Stomach (tissue), 4 donors: ENCODE measurements at regions not wholly inside any gene's neighbourhood (a gene's known extent, or its start where the extent isn't known, plus 50 kb on each side); places are given as distances from the start of the nearest gene placed in this dataset.

Experiments
- POLR2A ChIP-seq, 4 donors: fragments of 450-650 bp; IDR thresholded peaks; one replicate each; pipeline ENCODE4 v1.6.1; 2016; ENCODE audit warnings: antibody characterized with exemption in 4 of 4, control low read depth in 2 of 4, mild to moderate bottlenecking in 1 of 4, moderate library complexity in 1 of 4
- POLR2AphosphoS5 ChIP-seq, 3 donors: sonication (generic); formaldehyde crosslinking; IDR thresholded peaks; one replicate each; pipeline ENCODE4 v1.6.1; 2016; ENCODE audit warnings: antibody characterized with exemption in 3 of 3
- TF ChIP-seq, protein P1 (sequence below), 7 experiments: fragments of 450-650 bp in 4 of 7; fragments of 200-600 bp in 3 of 7; sonication (generic) in 3 of 7; IDR thresholded peaks; one replicate each; pipeline ENCODE4 v1.5.1; 2016 to 2019; ENCODE audit warnings: antibody characterized with exemption in 7 of 7, control low read depth in 2 of 7, mild to moderate bottlenecking in 1 of 7

- no peak for TF ChIP-seq POLR2A (IDR thresholded peaks at IDR 0.05)
- no peak for TF ChIP-seq POLR2AphosphoS5 (IDR thresholded peaks at IDR 0.05)
- TF ChIP-seq, protein P1, sequence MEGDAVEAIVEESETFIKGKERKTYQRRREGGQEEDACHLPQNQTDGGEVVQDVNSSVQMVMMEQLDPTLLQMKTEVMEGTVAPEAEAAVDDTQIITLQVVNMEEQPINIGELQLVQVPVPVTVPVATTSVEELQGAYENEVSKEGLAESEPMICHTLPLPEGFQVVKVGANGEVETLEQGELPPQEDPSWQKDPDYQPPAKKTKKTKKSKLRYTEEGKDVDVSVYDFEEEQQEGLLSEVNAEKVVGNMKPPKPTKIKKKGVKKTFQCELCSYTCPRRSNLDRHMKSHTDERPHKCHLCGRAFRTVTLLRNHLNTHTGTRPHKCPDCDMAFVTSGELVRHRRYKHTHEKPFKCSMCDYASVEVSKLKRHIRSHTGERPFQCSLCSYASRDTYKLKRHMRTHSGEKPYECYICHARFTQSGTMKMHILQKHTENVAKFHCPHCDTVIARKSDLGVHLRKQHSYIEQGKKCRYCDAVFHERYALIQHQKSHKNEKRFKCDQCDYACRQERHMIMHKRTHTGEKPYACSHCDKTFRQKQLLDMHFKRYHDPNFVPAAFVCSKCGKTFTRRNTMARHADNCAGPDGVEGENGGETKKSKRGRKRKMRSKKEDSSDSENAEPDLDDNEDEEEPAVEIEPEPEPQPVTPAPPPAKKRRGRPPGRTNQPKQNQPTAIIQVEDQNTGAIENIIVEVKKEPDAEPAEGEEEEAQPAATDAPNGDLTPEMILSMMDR (IDR thresholded peaks at IDR 0.05), result no peak
These were observed 1046.2 kb downstream of the XPNPEP1 start for GRCh38 chr10:108877095-108877561.
